Posterior vena cava (tissue), 2 donors: ENCODE measurements at regions not wholly inside any gene's neighbourhood (a gene's known extent, or its start where the extent isn't known, plus 50 kb on each side); places are given as distances from the start of the nearest gene placed in this dataset.

Experiments
- DNase-seq: peaks from one replicate; pipeline ENCODE4 v3.0.0-alpha.2; 2020; ENCODE audit warnings: low spot score
- intact Hi-C, 2 donors: fragments of 100-400 bp; cut with DNase I; formaldehyde crosslinking; loops; one replicate each; pipeline versions ENCODE4 v1.14.1 to v1.14.2; 2022 to 2023
- donor health status: DM: yes; HTN: yes; CAD: no.
- donor health status: DM: yes; HTN: yes; CAD: no.

DNA sequence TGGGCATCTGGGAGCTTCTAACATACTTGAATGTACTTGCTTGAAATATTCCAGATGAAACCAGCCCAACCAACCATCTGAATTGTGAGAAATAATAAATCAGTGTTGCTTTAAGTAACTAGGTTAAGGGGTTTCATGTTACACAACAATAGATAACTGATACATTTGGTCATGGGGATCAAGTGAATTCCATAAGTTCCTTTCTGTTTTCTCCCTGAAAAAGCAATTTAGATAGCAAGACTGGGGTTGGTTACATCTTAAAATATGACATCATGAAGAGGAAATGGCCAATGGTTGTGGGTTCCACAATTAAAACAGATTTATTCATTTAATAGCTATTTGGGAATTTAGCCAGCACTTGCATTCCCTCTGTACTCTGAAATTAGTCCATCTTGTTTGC lies 559.7 kb downstream of the TLR4 start:
- intact Hi-C loops = no loop called here
- no peak for DNase-seq

DNA sequence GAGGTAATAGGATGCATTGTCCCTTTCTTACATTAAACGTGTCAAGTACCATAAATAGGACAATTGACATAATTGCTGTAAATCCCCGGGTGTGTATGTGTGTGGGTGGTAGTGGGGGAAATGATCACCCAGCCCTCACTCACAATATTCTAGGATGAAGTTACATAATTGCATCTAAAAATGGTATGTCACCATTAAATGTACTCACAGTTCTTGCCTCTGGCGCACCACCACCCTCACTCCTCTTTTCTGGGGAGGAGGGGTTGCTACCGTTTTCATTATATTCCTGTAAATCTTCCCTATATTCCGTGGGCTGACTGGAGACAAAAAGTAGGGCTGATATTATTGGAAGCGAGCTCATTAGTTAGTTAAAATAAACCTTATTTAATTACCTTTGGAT lies 563.8 kb downstream of the TLR4 start:
- intact Hi-C loops = no loop called here
- no peak for DNase-seq

DNA sequence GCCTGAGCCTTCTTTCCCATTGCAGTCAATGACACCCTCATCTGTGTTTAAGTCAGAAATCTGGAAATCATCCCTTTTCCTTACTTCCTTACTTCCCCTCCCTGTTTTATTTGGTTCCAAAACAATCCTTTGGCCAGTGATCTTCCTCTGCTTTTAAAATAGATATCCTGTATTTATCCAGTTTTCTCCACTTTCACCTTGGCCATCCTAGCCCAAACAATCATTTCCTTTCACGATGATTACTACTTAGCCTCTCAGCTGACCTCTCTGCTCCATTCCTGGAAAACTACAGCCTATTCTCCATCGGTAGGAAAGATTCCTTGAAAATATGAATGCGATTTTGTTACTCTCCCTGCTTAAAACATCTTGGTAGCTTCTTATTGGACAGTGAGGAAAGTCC lies 565.4 kb downstream of the TLR4 start:
- intact Hi-C loops = loop anchor here in 1 of 2 donors (5.0 kb wide), 1 partner anchor 503 kb away; no protein-coding TSS in a partner anchor
- DNase-seq = no peak

DNA sequence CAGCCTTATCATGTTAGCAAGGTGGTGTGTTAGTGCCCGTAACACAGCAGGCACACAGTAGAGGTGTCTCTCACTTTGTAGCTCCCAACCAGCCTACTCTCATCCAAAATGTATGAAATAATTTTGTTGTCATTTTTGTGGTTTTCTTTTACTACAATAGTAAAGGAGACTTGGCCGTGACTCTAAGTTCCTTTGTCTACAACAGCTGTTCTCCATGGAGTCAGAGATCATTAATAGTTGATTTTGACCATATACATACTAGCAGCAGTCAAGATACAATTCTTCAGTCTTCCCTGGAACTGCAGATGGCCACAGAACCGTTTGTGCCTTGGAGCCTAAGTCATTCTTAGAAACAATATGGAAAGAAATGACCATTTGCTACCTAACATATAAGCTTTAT lies 567.1 kb downstream of the TLR4 start:
- DNase-seq = no peak
- intact Hi-C loops = loop anchor here in 1 of 2 donors (5.0 kb wide), 1 partner anchor 501 kb away; no protein-coding TSS in a partner anchor

DNA sequence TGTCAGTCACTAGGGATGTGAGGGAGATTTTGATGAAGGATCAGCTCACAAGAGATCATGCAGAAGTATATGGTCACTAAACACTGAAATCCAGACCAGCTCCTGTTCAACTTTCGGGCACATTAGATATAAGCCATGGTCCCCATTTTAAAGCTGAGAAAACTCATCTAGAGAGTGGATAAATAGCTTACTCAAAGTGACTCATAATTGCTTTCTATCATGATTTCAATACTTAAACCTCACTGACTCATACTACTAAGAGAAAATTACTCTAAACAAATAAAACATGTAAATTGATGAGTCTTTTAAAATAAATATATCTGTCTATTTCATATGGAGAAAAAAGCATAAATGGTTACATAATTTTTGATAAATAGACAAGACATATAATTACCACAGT lies 567.7 kb downstream of the TLR4 start:
- no peak for DNase-seq
- intact Hi-C loops = loop anchor here in 1 of 2 donors (5.0 kb wide), 1 partner anchor 500 kb away; no protein-coding TSS in a partner anchor

DNA sequence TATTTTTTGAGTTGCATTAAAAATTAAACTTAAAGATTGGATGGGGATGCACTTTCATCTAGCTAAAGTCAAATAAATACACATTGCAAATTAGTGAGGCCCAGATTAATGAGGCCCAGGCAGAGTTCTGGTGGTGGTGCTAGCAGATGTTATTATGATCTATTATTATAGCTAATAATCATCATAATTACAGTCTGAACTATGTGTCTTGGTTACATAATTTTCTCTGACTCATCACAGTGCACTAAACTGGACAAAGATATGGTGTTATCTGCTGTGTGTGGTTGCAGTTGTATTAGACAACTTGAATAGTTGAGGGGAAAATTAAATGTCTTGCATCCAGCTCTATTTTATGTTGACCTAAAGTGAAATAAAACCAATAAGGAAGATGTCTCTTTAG lies 568.8 kb downstream of the TLR4 start:
- intact Hi-C loops = loop anchor here in 1 of 2 donors (5.0 kb wide), 1 partner anchor 499 kb away; no protein-coding TSS in a partner anchor
- no peak for DNase-seq

DNA sequence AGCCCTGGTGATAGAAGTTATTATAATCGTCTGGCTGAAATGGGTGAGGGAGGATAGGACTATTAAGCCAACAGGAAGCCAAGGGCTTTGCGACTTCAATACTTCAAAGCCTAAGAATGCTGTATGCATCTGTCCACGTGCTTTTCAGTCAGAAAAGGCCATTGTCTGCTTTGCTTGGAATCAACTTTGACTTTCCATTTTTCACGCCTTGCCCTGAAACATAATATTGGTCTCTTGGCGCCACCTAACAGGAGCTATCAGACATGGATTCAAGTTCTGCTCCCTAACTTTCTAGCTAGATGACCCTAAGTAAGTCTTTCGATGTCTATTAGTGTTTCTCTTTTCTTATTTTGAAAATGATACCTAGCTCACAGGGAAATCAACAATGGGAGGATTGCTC lies 572.6 kb downstream of the TLR4 start:
- intact Hi-C loops = no loop called here
- DNase-seq = no peak

DNA sequence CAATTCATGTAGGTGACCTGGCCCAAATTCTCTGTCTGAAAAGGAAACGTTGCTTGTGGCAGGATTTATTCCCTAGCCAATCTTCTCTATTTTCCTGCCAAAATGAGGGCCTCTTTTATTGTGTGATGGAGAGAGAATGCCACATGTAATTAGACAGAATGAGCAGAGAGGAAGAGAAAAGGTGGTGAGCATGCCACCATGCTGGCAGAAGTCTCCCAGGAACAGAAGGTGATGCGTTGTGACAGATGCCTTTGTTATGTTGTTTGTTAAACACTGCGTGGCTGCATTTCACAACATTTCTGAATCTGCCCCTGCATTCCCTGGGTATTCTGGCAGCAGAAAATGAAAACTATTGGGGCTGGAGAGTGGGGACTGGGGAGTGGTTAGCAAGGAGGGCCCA lies 577.6 kb downstream of the TLR4 start:
- intact Hi-C loops = no loop called here
- DNase-seq = no peak

DNA sequence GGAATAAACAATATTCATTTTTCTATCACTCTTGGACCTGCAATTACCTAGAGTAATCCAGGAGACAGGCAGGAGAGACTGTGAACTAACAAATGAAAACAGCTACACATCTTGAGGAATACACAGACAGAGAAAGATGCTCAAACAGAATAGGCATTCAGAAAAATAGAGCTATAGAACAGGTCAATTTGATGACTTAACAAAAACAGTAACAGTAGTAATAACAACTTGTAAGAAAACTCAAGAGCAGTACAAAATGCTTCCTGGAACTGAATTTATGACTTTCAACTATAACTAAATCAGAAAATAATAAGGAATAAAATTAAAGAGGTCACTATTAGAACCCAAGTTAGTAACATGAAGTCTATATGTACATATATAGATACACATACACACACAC lies 579.3 kb downstream of the TLR4 start:
- no peak for DNase-seq
- intact Hi-C loops = no loop called here

DNA sequence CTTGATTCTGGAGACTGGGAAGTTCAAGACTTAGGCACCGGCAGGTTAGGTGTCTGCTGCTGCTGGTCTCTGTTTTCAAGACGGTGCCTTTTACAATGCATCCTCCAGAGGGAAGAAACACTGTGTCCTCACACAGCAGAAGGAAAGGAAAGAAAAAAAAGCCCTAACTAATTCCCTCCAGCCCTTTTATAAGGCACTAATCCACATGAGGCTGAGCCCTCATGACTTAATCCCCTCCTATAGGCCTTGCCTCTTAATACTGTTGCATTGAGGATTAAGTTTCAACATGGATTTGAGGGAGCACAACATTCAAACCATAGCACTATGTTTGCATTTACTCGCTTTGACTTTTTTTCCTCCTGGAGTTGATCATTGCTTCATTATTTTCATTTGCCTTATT lies 585.9 kb downstream of the TLR4 start:
- no peak for DNase-seq
- intact Hi-C loops = no loop called here

DNA sequence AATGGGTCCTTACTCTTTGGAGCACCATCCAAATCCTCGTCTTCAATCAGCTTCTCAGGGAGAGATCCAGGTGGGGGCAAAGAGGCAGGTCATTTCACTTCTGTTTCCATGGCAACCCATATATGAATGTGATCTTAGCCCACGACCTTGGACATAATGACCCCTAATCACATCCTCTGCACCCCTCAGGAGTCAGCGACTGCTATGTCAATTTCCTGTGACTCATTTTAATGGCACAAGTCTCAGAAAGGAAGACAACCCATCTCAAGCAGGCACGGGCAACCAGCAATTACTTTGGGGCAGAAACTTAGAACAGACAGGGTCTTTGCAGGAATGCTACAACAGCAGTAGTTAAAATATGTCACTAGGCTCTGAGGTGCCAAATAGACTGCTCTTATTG lies 591.2 kb downstream of the TLR4 start:
- intact Hi-C loops = no loop called here
- no peak for DNase-seq

DNA sequence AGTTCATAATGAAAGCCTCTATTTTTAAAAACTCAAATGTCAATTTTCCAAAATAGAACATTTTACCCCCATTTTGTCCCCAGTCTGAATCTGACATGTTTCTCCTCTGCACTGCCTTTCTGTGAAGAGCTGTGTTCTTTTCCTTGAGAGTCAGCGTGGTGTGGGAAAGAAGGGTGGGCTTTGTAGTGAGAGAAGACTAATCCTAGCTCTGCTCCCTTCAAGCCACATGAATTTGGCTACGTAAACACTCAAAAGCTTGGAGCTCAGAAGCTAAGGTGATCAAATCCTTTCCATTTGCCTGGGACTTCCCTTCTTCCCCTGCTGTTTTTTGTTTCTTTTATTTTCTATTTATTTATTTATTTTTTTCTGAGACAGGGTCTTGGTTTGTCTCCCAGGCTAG lies 598.5 kb downstream of the TLR4 start:
- intact Hi-C loops = no loop called here
- DNase-seq = no peak

DNA sequence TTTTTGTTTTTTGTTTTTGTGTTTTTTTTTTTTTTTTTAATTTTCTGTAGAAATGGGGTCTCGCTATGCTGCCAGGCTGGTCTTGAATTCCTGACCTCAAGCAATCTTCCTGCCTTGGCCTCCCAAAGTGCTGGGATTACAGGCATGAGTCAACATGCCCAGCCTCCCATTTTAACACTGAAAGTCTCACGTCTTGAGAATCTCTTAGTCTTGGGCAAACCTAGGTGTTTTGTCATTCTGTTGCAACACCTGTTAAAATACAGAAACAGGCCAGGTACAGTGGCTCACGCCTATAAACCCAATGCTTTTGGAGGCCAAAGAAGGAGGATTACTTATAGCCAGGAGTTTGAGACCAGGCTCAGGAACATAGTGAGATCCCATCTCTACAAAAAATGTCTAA lies 599.0 kb downstream of the TLR4 start:
- no peak for DNase-seq
- intact Hi-C loops = no loop called here

DNA sequence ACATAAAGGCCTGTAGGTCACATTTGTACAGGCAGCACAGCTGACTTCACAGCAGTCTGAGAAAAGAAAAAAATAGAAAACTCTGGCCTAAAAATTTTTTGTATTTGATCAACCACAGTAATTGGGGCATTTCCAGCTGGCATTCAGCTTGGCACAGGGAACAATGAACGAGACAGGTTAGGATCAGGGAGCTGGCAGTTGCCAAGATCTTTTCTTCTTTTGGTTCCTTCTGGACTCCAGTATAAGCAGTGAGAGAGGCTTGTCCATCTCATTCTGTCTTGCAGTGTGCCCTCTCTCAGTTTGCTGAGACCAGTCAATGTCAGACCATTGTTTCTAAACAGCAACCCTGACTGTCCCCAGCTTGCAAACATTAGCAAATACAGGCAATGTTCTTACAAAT lies 601.1 kb downstream of the TLR4 start:
- DNase-seq = no peak
- intact Hi-C loops = no loop called here

DNA sequence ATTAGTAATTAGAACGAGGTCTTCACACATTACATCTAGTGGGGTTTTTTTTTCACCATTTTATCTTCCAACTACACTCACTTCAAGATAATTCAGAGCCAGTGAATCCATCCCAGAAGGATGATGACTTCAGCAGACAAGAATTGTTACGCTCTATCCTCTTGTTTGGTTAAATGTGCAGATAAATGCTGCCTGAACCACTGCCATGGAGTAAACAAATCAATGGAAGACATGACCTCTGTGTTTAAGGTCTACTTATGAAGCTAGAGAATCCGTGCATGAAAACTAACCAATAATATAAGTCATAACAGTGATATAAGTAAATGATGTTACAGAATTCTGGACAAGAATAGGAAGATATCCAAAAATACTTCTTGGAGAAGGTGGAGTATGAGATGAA lies 602.6 kb downstream of the TLR4 start:
- no peak for DNase-seq
- intact Hi-C loops = no loop called here

DNA sequence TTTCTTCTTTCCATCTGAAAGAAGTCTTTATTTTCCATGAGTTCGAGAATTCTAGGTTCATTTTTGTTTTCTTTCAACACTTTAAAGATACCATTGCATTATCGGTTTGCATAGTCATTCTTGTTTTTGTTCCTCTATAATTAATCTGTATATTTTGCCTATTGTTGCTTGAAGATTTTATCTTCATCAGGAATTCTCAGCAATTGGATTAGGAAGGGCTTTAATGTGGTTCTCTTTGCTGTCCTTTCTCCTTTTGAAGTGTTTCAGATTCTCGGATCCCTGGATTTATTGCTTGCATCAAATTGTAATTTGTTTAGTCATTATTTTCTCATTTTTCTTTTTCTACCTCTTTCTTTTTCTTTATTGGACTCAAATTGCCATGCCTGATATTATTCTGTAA lies 609.8 kb downstream of the TLR4 start:
- intact Hi-C loops = no loop called here
- DNase-seq = no peak

DNA sequence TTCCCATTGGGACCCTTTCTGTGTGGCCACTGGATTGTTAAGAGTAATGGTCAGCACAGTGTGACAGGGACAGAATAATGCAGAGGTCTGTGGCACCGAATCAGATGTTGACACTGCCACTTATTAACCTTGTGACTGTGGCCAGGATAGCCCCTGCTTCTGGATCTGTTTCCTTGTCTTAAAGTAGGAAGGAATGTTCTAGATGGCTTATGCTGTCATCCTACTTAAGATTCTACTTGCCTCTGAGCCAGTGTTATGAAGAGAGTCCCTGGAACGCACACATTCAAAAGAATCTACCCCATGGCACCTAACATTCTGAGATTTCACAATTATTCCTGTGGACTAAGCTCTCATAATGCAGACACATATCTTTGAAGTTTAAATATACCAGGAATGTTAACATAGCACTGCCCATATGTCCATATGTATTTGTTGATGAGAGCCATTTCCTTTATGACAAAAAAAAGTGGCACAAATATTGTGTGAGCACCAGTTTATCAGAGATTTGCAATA lies 612.7 kb downstream of the TLR4 start:
- intact Hi-C loops = no loop called here
- DNase-seq = no peak

DNA sequence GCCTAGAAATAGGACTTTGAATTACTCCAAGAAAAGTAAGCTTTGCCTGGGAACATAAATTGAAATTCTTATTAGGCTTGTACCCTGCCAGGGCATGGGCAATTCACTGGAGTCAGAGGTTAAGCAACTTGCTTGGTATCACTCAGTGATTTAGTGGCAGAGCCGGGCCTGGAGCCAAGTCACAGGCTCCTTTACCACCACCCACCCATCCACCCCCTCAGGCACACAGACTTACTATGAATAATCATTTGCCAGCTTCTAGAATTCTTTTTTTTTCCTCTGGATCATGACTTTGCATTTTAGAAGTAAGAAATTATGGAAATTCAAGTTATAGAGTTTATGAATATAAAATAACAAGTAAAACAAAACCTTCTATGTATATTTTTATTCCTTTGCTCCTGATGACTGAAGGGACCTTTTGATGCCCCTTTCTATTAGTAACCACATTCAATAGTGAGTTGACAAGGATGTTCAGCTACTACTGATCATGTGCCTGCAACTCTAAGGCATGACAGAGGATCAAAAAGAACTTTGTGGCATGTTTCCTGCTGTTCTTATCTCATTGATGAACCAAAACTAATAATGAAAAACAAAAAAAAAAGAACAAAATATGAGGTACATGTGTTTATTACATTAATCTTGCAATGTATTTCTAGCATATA lies 614.7 kb downstream of the TLR4 start:
- intact Hi-C loops = no loop called here
- DNase-seq = no peak

DNA sequence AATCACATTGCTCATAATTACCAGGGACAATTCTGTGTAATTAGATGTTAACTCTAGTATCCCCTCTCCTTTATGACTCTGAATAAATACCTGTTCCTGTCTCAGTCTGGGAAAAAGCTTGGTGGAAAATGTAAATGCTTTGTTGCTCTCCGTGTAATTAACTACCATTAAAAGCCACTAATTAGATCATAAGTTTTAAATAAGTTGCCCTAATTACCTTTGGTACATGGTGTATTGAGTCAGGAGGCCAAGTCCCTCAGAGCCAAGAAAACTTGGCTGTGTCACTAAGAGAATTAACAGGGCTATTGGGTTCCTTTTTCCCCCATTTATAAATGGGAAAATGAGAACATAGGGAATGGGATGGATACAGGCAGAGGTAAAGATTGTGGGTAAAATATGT lies 617.6 kb downstream of the TLR4 start:
- no peak for DNase-seq
- intact Hi-C loops = loop anchor here in 1 of 2 donors (10.0 kb wide), 1 partner anchor 123 kb away; no protein-coding TSS in a partner anchor

DNA sequence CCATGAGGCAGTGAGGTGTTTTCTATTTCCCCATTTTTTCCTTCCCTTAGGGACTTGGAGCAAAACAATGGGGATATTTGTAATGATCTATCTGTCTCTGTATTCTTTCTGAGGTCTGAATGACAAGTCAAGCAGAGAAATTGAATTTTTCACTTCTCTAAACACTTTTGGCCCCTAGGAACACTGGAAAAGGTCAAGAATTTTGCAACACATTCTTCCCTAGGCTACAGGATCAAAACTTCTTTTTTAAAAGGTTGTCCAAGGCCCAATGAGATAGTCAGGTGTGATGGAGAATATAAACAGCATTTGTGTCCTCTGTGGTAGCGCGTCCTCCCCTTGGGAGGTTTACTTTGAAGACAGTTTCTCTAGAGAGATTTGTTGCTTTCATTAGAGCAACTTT lies 620.5 kb downstream of the TLR4 start:
- intact Hi-C loops = loop anchor here in 1 of 2 donors (10.0 kb wide), 1 partner anchor 120 kb away; no protein-coding TSS in a partner anchor
- no peak for DNase-seq

DNA sequence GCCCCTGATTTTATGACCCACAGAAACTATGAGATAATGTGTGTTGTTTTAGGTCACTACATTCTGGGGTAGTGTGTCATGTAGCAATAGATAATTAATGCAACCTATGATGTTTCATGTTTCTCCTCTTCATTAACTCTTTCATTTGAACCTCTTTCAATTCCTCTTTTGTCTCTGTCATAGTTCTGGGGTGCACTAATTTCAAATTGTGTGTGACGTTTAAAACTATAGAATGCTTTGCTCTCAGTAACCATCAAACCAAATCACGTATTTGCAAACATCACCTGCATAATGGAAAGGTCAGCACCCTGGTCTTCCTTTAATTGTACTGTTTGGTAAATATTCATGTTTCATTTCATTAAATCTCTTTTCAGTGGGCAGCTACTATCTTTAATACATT lies 621.6 kb downstream of the TLR4 start:
- intact Hi-C loops = loop anchor here in 1 of 2 donors (10.0 kb wide), 1 partner anchor 119 kb away; no protein-coding TSS in a partner anchor
- DNase-seq = no peak
